HepG2 (cell line): ENCODE measurements at regions not wholly inside any gene's neighbourhood (a gene's known extent, or its start where the extent isn't known, plus 50 kb on each side); places are given as distances from the start of the nearest gene placed in this dataset.

Source experiments
- ATAC-seq: fragments of 200-7000 bp; cut with Tn5 transposase; 3 replicates; pipeline ENCODE4 v1.9.1; 2020; ENCODE audit warnings: mild to moderate bottlenecking, moderate library complexity
- BruUV-seq: library from RNA; stranded (reverse); fragments of 400-500 nt; replicated peaks from 2 replicates; lab custom pipeline; 2021; lab: Mats Ljungman, UMichigan
- CTCF ChIA-PET: fragments of 300-600 bp; formaldehyde crosslinking; extraction: SDS; loops from one replicate; lab custom pipeline; 2021; ENCODE audit warnings: low total read pairs, inconsistent platforms, low intra/inter-chr PET ratio; lab: Yijun Ruan, JAX
- POLR2A ChIA-PET: fragments of 350-600 bp; sonication (Branson Sonifier 250); formaldehyde crosslinking; loops from one replicate; lab custom pipeline; 2020; ENCODE audit warnings: antibody characterized with exemption, inconsistent platforms; lab: Yijun Ruan, JAX
- DNase-seq: peaks from one replicate; pipeline ENCODE4 v3.0.0-alpha.2; 2015; ENCODE audit warnings: low spot score
- FAIRE-seq: peaks from 3 replicates; lab custom pipeline; 2011; peaks lifted over from hg19 to GRCh38; lab: Jason Lieb, UNC
- H2AFZ ChIP-seq: one replicate; pipeline ENCODE4 v1.6.1; 2011; ENCODE audit warnings: low read length, inconsistent platforms
- H3K27ac ChIP-seq: fragments of 300-600 bp; 3 replicates; pipeline ENCODE4 v1.8.0; 2011; ENCODE audit warnings: mixed run types, mild to moderate bottlenecking, mixed read lengths, low read length, inconsistent platforms; ENCODE audit not compliant: insufficient read depth; ENCODE audit errors: extremely low read length
- H3K27me3 ChIP-seq, 2 experiments: fragments of 200-600 bp in 1 of 2; 2 replicates in 1 of 2; 3 replicates in 1 of 2; pipeline versions ENCODE4 v1.6.0 to v1.8.0; 2011; ENCODE audit warnings: low read length in 2 of 2, mild to moderate bottlenecking in 2 of 2, moderate library complexity in 2 of 2, inconsistent platforms in 1 of 2; ENCODE audit not compliant: insufficient read depth in 2 of 2, control insufficient read depth in 1 of 2
- H3K36me3 ChIP-seq, 2 experiments: fragments of 200-600 bp in 1 of 2; replicated peaks in 1 of 2; 2 replicates in 1 of 2; 3 replicates in 1 of 2; pipeline versions ENCODE4 v1.5.1 to v1.8.0; 2011; ENCODE audit warnings: low read length in 2 of 2, inconsistent platforms in 1 of 2; ENCODE audit not compliant: insufficient read depth in 2 of 2, control insufficient read depth in 1 of 2
- H3K4me1 ChIP-seq: 2 replicates; pipeline ENCODE4 v1.5.1; 2012; ENCODE audit warnings: low read length, inconsistent platforms; ENCODE audit not compliant: insufficient read depth
- H3K4me2 ChIP-seq: 2 replicates; pipeline ENCODE4 v1.6.0; 2011; ENCODE audit warnings: low read depth, low read length, inconsistent platforms
- H3K4me3 ChIP-seq, 3 experiments: fragments of 200-600 bp in 1 of 3; sonication (generic), shearing (Covaris generic) in 1 of 3; replicated peaks in 1 of 3; 2 replicates each; pipeline ENCODE4 v1.5.1; 2011 to 2016; ENCODE audit warnings: low read length in 3 of 3, inconsistent platforms in 2 of 3, low read depth in 2 of 3, mild to moderate bottlenecking in 2 of 3, control low read depth in 1 of 3, mixed read lengths in 1 of 3; ENCODE audit not compliant: insufficient read depth in 1 of 3
- H3K79me2 ChIP-seq: one replicate; pipeline ENCODE4 v1.6.1; 2011; ENCODE audit warnings: low read length, inconsistent platforms; ENCODE audit not compliant: insufficient read depth
- H3K9ac ChIP-seq: 2 replicates; pipeline ENCODE4 v1.6.0; 2011; ENCODE audit warnings: mild to moderate bottlenecking, low read depth, low read length, inconsistent platforms; ENCODE audit not compliant: insufficient read depth
- H3K9me3 ChIP-seq: 2 replicates; pipeline ENCODE4 v1.5.1; 2012; ENCODE audit warnings: mild to moderate bottlenecking, low read length
- H4K20me1 ChIP-seq: 2 replicates; pipeline ENCODE4 v1.6.0; 2011; ENCODE audit warnings: inconsistent platforms, mild to moderate bottlenecking, low read length, moderate library complexity; ENCODE audit not compliant: insufficient read depth
- BRD4 ChIP-seq: sonication (generic); formaldehyde crosslinking; IDR thresholded peaks from 2 replicates; pipeline ENCODE4 v1.4.0; 2020; ENCODE audit warnings: missing genetic modification reagents
- CCAR2 ChIP-seq: fragments of 200-400 bp; formaldehyde crosslinking; optimal IDR thresholded peaks from 2 replicates; pipeline ENCODE3; 2018; ENCODE audit warnings: low read depth, mild to moderate bottlenecking, low read length, moderate library complexity
- EED ChIP-seq: sonication (generic); formaldehyde crosslinking; IDR thresholded peaks from 2 replicates; pipeline ENCODE4 v1.5.0; 2020; ENCODE audit warnings: mild to moderate bottlenecking, missing genetic modification reagents
- KDM4B ChIP-seq: sonication (generic); formaldehyde crosslinking; IDR thresholded peaks from 2 replicates; pipeline ENCODE4 v1.4.0; 2020; ENCODE audit warnings: missing genetic modification reagents
- KLF11 ChIP-seq: IDR thresholded peaks from 2 replicates; pipeline ENCODE4 v1.6.1; 2016; ENCODE audit warnings: missing compliant biosample characterization
- MIXL1 ChIP-seq: IDR thresholded peaks from 2 replicates; pipeline ENCODE4 v1.6.1; 2016
- PBX2 ChIP-seq: IDR thresholded peaks from 2 replicates; pipeline ENCODE4 v1.6.1; 2016; ENCODE audit warnings: control low read depth
- SETDB1 ChIP-seq: sonication (generic); formaldehyde crosslinking; IDR thresholded peaks from 2 replicates; pipeline ENCODE4 v1.5.1; 2020; ENCODE audit warnings: missing genetic modification reagents, mild to moderate bottlenecking, borderline replicate concordance
- SP1 ChIP-seq, 2 experiments: fragments of 450-650 bp in 1 of 2; sonication (generic) in 1 of 2; formaldehyde crosslinking in 1 of 2; IDR thresholded peaks; 2 replicates each; pipeline versions ENCODE4 v1.4.0 to v1.6.1; 2016 to 2020; ENCODE audit warnings: missing genetic modification reagents in 1 of 2
- ZBED4 ChIP-seq: sonication (generic); formaldehyde crosslinking; IDR thresholded peaks from 2 replicates; pipeline ENCODE4 v1.4.0; 2020; ENCODE audit warnings: missing genetic modification reagents, borderline replicate concordance
- ZNF160 ChIP-seq: sonication (generic); formaldehyde crosslinking; IDR thresholded peaks from 2 replicates; pipeline ENCODE4 v1.8.0; 2022; ENCODE audit warnings: mild to moderate bottlenecking, inconsistent platforms, missing genetic modification reagents
- ZNF234 ChIP-seq: sonication (generic); formaldehyde crosslinking; conservative IDR thresholded peaks from 2 replicates; pipeline ENCODE4 v1.5.1; 2020; ENCODE audit warnings: mild to moderate bottlenecking, missing genetic modification reagents
- ZNF329 ChIP-seq: sonication (generic); formaldehyde crosslinking; IDR thresholded peaks from 2 replicates; pipeline ENCODE4 v1.9.0; 2021; ENCODE audit warnings: low read depth, mild to moderate bottlenecking, missing genetic modification reagents
- ZNF782 ChIP-seq: sonication (generic); formaldehyde crosslinking; IDR thresholded peaks from 2 replicates; pipeline ENCODE4 v1.4.0; 2020; ENCODE audit warnings: missing genetic modification reagents, mild to moderate bottlenecking, borderline replicate concordance
- ZNF788 ChIP-seq: sonication (generic); formaldehyde crosslinking; IDR thresholded peaks from 2 replicates; pipeline ENCODE4 v1.5.0; 2020; ENCODE audit warnings: mild to moderate bottlenecking, missing genetic modification reagents, borderline replicate concordance
- ZNF891 ChIP-seq: sonication (generic); formaldehyde crosslinking; IDR thresholded peaks from 2 replicates; pipeline ENCODE4 v1.5.0; 2020; ENCODE audit warnings: mild to moderate bottlenecking, missing genetic modification reagents
- WGBS: methylation state at CpG from one replicate; pipeline ENCODE4 v1.1.6; 2017; ENCODE audit warnings: low lambda C conversion rate; 5-methylcytosine and 5-hydroxymethylcytosine counted together
- in situ Hi-C: cut with HindIII; loops from 2 replicates; pipeline ENCODE4 v1.10.0; 2017; ENCODE audit warnings: low pct_unique_long_range_greater_than_20kb; ENCODE audit not compliant: extremely low pct_ligation_motif_present
- intact Hi-C: fragments of 100-400 bp; cut with micrococcal nuclease; formaldehyde crosslinking; loops from one replicate; pipeline ENCODE4 v1.10.0; 2022; ENCODE audit not compliant: unreplicated experiment
- TF ChIP-seq, protein P1 (sequence below): sonication (generic); formaldehyde crosslinking; IDR thresholded peaks from 2 replicates; pipeline ENCODE4 v1.5.0; 2020; ENCODE audit warnings: missing genetic modification reagents

GRCh38 chr3:84140631-84141030, 818.2 kb upstream of the CADM2 start:
- Histone ChIP-seq H3K4me2 (no peak overlapping the region), H3K79me2 (no peaks in the 10 kb centered on the region), H3K36me3 (no peaks in the 10 kb centered on the region), H3K9me3 (no peaks in the 10 kb centered on the region), H3K9ac (no peak overlapping the region), H2AFZ (no peak overlapping the region), H3K27me3 (no peaks in the 10 kb centered on the region), H3K27ac (no peak overlapping the region), H3K4me3 (no peak overlapping the region), H3K4me1 (no peaks in the 10 kb centered on the region), H4K20me1 (no peaks in the 10 kb centered on the region)
- WGBS = 2% methylated on average over 3 of the region's 3 CpGs
- ChIA-PET CTCF (no interaction called here), POLR2A (no interaction called here)
- intact Hi-C loops = no loop called here
- no peak for ATAC-seq
- TF ChIP-seq MIXL1 (CRISPR knock-in tag) (no peak), BRD4 (CRISPR knock-in tag) (no peak), PBX2 (CRISPR knock-in tag) (no peak), ZNF234 (CRISPR knock-in tag) (no peak), ZNF788 (no peak), ZNF329 (no peak), SETDB1 (CRISPR knock-in tag) (no peak), ZBED4 (CRISPR knock-in tag) (no peak), KDM4B (CRISPR knock-in tag) (no peak), ZNF782 (CRISPR knock-in tag) (no peak), CCAR2 (no peak), ZNF891 (CRISPR knock-in tag) (no peak), SP1 (IDR thresholded peaks at IDR 0.05) (no peak), SP1 (CRISPR knock-in tag; IDR thresholded peaks at IDR 0.05) (no peak), EED (no peak), KLF11 (CRISPR knock-in tag) (no peak), ZNF160 (CRISPR knock-in tag) (no peak)
- TF ChIP-seq, protein P1, sequence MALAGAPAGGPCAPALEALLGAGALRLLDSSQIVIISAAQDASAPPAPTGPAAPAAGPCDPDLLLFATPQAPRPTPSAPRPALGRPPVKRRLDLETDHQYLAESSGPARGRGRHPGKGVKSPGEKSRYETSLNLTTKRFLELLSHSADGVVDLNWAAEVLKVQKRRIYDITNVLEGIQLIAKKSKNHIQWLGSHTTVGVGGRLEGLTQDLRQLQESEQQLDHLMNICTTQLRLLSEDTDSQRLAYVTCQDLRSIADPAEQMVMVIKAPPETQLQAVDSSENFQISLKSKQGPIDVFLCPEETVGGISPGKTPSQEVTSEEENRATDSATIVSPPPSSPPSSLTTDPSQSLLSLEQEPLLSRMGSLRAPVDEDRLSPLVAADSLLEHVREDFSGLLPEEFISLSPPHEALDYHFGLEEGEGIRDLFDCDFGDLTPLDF = no peak
- DNase-seq = no peak
- no TSS peak for BruUV-seq
- FAIRE-seq = no peak
- in situ Hi-C loops = no loop called here
